ENCODE measurements at regions not wholly inside any gene's neighbourhood (a gene's known extent, or its start where the extent isn't known, plus 50 kb on each side); places are given as distances from the start of the nearest gene placed in this dataset.
A peak's percentile ranks its signal among the peaks of the same experiment; 100 is the strongest.

GRCh38 chr4:122259849-122260248 is 107.7 kb downstream of the BLTP1 start:
- no peak for TF ChIP-seq POLR2A (IDR thresholded peaks at IDR 0.05; ENCODE audit: low read length)
- no peak for TF ChIP-seq GATA1 (IDR thresholded peaks at IDR 0.05; ENCODE audit: low read depth, low read length)
- DNase-seq, result no peak

- no peak for TF ChIP-seq POLR2A (IDR thresholded peaks at IDR 0.05; ENCODE audit: low read length)
- no peak for TF ChIP-seq GATA1 (IDR thresholded peaks at IDR 0.05; ENCODE audit: low read depth, low read length)
- DNase-seq, result no peak
These were observed 102.5 kb upstream of the ADAD1 start for GRCh38 chr4:122276359-122276758.

- TF ChIP-seq GATA1 (IDR thresholded peaks at IDR 0.05; ENCODE audit: low read depth, low read length), result no peak
- TF ChIP-seq POLR2A (IDR thresholded peaks at IDR 0.05; ENCODE audit: low read length), result no peak
These were observed 99.8 kb upstream of the ADAD1 start for GRCh38 chr4:122278976-122279375.

GRCh38 chr4:122279670-122280069 is 99.1 kb upstream of the ADAD1 start:
- no peak for TF ChIP-seq POLR2A (IDR thresholded peaks at IDR 0.05; ENCODE audit: low read length)
- no peak for DNase-seq

More at GRCh38 chr4:122278976-122279375, 99.8 kb upstream of the ADAD1 start:
- DNase-seq, result no peak

GRCh38 chr4:122285285-122285684 is 93.5 kb upstream of the ADAD1 start:
- peak; percentile 76 to 88 for DNase-seq
- TF ChIP-seq POLR2A (IDR thresholded peaks at IDR 0.05; ENCODE audit: low read length) (no peak), GATA1 (IDR thresholded peaks at IDR 0.05; ENCODE audit: low read depth, low read length) (no peak)

GRCh38 chr4:122293374-122294365 is 85.1 kb upstream of the ADAD1 start:
- no peak for TF ChIP-seq GATA1 (IDR thresholded peaks at IDR 0.05; ENCODE audit: low read depth, low read length)
- no peak for TF ChIP-seq POLR2A (IDR thresholded peaks at IDR 0.05; ENCODE audit: low read length)
- DNase-seq, result no peak

GRCh38 chr4:122297694-122298093 is 81.1 kb upstream of the ADAD1 start:
- DNase-seq, result no peak
- TF ChIP-seq POLR2A (IDR thresholded peaks at IDR 0.05; ENCODE audit: low read length), result no peak

- TF ChIP-seq POLR2A (IDR thresholded peaks at IDR 0.05; ENCODE audit: low read length) (no peak), GATA1 (IDR thresholded peaks at IDR 0.05; ENCODE audit: low read depth, low read length) (no peak)
- no peak for DNase-seq
These were observed 78.0 kb upstream of the ADAD1 start for GRCh38 chr4:122300776-122301175.

- DNase-seq, result no peak
These were observed 73.0 kb upstream of the ADAD1 start for GRCh38 chr4:122305853-122306252.

GRCh38 chr4:122309988-122310626 is 68.7 kb upstream of the ADAD1 start:
- TF ChIP-seq POLR2A (IDR thresholded peaks at IDR 0.05; ENCODE audit: low read length), result no peak
- DNase-seq, result peak; percentile 2 to 6

More at GRCh38 chr4:122305853-122306252, 73.0 kb upstream of the ADAD1 start:
- TF ChIP-seq POLR2A (IDR thresholded peaks at IDR 0.05; ENCODE audit: low read length) (no peak), GATA1 (IDR thresholded peaks at IDR 0.05; ENCODE audit: low read depth, low read length) (no peak)

GRCh38 chr4:122313006-122313646 is 65.7 kb upstream of the ADAD1 start:
- no peak for DNase-seq
- TF ChIP-seq GATA1 (IDR thresholded peaks at IDR 0.05; ENCODE audit: low read depth, low read length), result no peak
- no peak for TF ChIP-seq POLR2A (IDR thresholded peaks at IDR 0.05; ENCODE audit: low read length)

- no peak for TF ChIP-seq POLR2A (IDR thresholded peaks at IDR 0.05; ENCODE audit: low read length)
- TF ChIP-seq GATA1 (IDR thresholded peaks at IDR 0.05; ENCODE audit: low read depth, low read length), result no peak
- no peak for DNase-seq
These were observed 51.9 kb upstream of the ADAD1 start for GRCh38 chr4:122326908-122327307.

- TF ChIP-seq POLR2A (IDR thresholded peaks at IDR 0.05; ENCODE audit: low read length), result no peak
- no peak for TF ChIP-seq GATA1 (IDR thresholded peaks at IDR 0.05; ENCODE audit: low read depth, low read length)
- no peak for DNase-seq
These were observed 49.9 kb upstream of the ADAD1 start for GRCh38 chr4:122328893-122329292.

All from erythroblast (primary cell).